Brain microvascular endothelial cell (primary cell): ENCODE measurements at regions not wholly inside any gene's neighbourhood (a gene's known extent, or its start where the extent isn't known, plus 50 kb on each side); places are given as distances from the start of the nearest gene placed in this dataset.

ENCODE experiments used
- DNase-seq: peaks from one replicate; pipeline ENCODE4 v3.0.0-alpha.2; 2020
- H3K27ac ChIP-seq: fragments of 250-450 bp; sonication (Bioruptor Pico); 2 replicates; pipeline ENCODE4 v1.5.1; 2020; ENCODE audit warnings: mild to moderate bottlenecking, moderate library complexity
- H3K27me3 ChIP-seq: fragments of 250-450 bp; sonication (Bioruptor Pico); replicated peaks from 2 replicates; pipeline ENCODE4 v1.5.1; 2020; ENCODE audit warnings: mild to moderate bottlenecking
- H3K36me3 ChIP-seq: fragments of 250-450 bp; sonication (Bioruptor Pico); replicated peaks from 2 replicates; pipeline ENCODE4 v1.5.1; 2020; ENCODE audit warnings: mild to moderate bottlenecking
- H3K4me3 ChIP-seq: 2 replicates; pipeline ENCODE4 v1.5.1; 2011; ENCODE audit warnings: low read depth, mild to moderate bottlenecking, control low read depth, low read length, moderate library complexity
- in situ Hi-C: cut with HindIII; loops from 2 replicates; pipeline ENCODE4 v1.10.0; 2017; ENCODE audit warnings: low sequenced_read_pairs, low pct_ligation_motif_present
- TF ChIP-seq, protein P1 (sequence below): IDR thresholded peaks from 2 replicates; pipeline ENCODE4 v1.5.1; 2011; ENCODE audit warnings: low read depth, mild to moderate bottlenecking, moderate library complexity, low read length, control low read depth, inconsistent platforms; ENCODE audit errors: missing control alignments

GRCh38 chr4:100900134-100900533 lies 382.3 kb upstream of the EMCN start:
- no peak for DNase-seq
- TF ChIP-seq, protein P1, sequence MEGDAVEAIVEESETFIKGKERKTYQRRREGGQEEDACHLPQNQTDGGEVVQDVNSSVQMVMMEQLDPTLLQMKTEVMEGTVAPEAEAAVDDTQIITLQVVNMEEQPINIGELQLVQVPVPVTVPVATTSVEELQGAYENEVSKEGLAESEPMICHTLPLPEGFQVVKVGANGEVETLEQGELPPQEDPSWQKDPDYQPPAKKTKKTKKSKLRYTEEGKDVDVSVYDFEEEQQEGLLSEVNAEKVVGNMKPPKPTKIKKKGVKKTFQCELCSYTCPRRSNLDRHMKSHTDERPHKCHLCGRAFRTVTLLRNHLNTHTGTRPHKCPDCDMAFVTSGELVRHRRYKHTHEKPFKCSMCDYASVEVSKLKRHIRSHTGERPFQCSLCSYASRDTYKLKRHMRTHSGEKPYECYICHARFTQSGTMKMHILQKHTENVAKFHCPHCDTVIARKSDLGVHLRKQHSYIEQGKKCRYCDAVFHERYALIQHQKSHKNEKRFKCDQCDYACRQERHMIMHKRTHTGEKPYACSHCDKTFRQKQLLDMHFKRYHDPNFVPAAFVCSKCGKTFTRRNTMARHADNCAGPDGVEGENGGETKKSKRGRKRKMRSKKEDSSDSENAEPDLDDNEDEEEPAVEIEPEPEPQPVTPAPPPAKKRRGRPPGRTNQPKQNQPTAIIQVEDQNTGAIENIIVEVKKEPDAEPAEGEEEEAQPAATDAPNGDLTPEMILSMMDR: no peak
- no peak overlapping the region for H3K27ac ChIP-seq
- no peaks in the 10 kb centered on the region for H3K27me3 ChIP-seq
- H3K36me3 ChIP-seq: no peaks in the 10 kb centered on the region
- in situ Hi-C loops: no loop called here
- no peak overlapping the region for H3K4me3 ChIP-seq

- H3K36me3 ChIP-seq: no peaks in the 10 kb centered on the region
- no peaks in the 10 kb centered on the region for H3K27me3 ChIP-seq
- TF ChIP-seq, protein P1: no peak
- no peak for DNase-seq
- in situ Hi-C loops: no loop called here
- H3K27ac ChIP-seq: no peak overlapping the region
- no peak overlapping the region for H3K4me3 ChIP-seq
These were observed 381.0 kb upstream of the EMCN start for GRCh38 chr4:100898844-100899243.

DNA sequence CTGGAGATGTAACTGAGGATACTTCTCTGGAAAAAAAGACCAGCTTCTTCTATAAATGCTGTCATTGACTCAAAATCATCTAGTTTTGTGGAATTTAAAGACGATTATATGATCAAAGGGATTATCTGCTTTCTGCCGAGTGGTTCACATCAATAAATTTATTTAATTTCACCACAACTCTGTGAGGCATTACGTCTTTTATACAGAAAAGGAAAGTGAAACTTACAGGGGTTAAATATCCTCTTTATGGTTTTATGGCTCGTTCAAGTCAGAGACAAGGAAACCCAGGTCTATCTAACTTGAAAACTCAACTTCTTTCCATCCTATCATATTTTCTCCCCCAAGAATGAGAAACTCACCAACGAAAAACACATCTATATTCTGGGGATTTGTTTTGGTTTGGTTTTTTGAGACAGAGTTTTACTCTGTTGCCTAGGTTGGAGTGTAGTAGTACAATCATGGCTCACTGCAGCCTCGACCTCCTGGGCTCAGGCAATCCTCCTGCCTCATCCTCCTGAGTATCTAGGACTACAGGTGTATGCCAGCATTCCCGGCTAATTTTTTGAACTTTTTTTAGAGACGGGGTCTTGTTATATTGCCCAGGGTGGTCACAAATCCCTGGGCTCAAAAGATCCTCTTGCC lies 377.9 kb upstream of the EMCN start:
- H3K27ac ChIP-seq: no peak overlapping the region
- H3K36me3 ChIP-seq: no peaks in the 10 kb centered on the region
- TF ChIP-seq, protein P1: no peak
- no peak for DNase-seq
- in situ Hi-C loops: no loop called here
- H3K27me3 ChIP-seq: no peaks in the 10 kb centered on the region
- no peak overlapping the region for H3K4me3 ChIP-seq

DNA sequence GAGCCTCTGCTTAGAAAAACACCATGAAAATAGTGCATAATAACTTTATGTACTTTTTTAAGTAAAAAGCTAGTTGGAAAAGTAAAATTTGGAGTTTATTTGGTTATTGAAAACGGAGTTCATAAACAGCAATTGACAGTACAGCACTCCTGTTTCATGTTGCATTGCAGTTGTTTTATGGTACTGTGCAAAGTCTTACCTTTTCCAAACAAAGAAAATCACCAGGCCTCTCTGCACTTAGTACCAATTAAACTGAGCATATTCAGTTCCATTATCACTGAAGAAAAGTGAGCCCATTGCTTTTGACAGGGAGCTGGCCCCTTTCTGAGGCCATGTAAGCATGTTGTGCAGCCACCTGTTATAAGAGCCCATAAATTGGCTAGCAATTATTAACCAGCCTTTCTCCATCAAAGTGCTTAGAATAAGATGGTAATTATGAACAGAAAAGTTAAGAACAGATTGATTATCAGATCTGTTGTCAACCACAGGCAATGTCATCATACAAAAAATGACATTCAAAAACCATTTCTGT lies 376.6 kb upstream of the EMCN start:
- H3K4me3 ChIP-seq: no peak overlapping the region
- H3K36me3 ChIP-seq: no peaks in the 10 kb centered on the region
- in situ Hi-C loops: no loop called here
- TF ChIP-seq, protein P1: no peak
- DNase-seq: no peak
- no peaks in the 10 kb centered on the region for H3K27me3 ChIP-seq
- H3K27ac ChIP-seq: no peak overlapping the region

DNA sequence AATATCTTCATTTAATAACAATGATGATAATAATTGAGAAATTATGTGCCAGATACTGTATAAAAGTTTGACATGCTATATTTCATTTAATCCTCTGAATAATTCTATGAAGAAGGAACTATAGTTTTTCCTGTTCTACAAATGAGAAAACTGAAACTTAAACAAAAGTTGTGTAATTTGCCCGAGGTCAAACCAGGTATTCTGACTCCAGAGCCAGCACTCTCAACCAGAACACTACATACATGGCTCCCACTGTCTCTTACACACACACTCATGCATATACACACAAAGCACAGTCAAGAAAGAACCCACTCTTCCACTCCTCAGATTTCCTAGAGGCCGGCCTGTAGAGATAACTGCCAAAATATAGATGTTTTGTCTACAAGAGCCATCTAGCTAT lies 374.0 kb upstream of the EMCN start:
- Histone ChIP-seq H3K27ac (no peak overlapping the region), H3K27me3 (no peaks in the 10 kb centered on the region), H3K36me3 (no peaks in the 10 kb centered on the region), H3K4me3 (no peak overlapping the region)
- DNase-seq: no peak
- TF ChIP-seq, protein P1: no peak
- in situ Hi-C loops: no loop called here

DNA sequence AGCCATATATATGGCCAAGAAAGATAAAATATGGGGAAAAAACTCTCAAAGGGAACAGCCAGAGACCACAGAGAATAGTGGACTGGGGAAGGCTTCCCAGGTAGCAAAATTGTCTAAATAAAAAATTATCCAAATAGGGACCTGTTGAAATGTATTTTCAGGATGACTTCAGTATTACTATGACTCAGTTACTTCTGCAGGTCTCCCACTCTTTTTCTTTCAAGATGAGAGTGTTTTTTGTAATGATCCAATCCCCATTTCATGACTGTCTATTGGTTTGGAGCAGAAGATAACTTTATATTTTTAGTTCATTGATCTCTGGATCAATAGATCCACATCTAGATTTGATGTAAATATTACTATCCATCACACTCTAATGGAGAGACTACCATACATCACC lies 372.1 kb upstream of the EMCN start:
- TF ChIP-seq, protein P1: no peak
- in situ Hi-C loops: no loop called here
- Histone ChIP-seq H3K36me3 (no peaks in the 10 kb centered on the region), H3K27me3 (no peaks in the 10 kb centered on the region), H3K4me3 (no peak overlapping the region), H3K27ac (no peak overlapping the region)
- DNase-seq: no peak
